ENCODE measurements at regions not wholly inside any gene's neighbourhood (a gene's known extent, or its start where the extent isn't known, plus 50 kb on each side); places are given as distances from the start of the nearest gene placed in this dataset.
A peak's percentile ranks its signal among the peaks of the same experiment; 100 is the strongest.

- no peak for TF ChIP-seq CTCF (IDR thresholded peaks at IDR 0.05; ENCODE audit: low read depth, low read length, missing control alignments)
- no peak for DNase-seq (ENCODE audit: extremely low read depth, low read depth)
- H3K4me3 ChIP-seq (replicated peaks; ENCODE audit: low read depth, low read length): no peak overlapping the region
Measured at GRCh38 chr5:167726642-167727041, 564.8 kb upstream of the WWC1 start.

GRCh38 chr5:167730121-167730520 lies 561.3 kb upstream of the WWC1 start:
- H3K4me3 ChIP-seq (replicated peaks; ENCODE audit: low read depth, low read length): no peak overlapping the region
- peak; percentile 61 for DNase-seq (ENCODE audit: extremely low read depth, low read depth)
- TF ChIP-seq CTCF (IDR thresholded peaks at IDR 0.05; ENCODE audit: low read depth, low read length, missing control alignments): no peak

GRCh38 chr5:167730656-167731055 lies 560.8 kb upstream of the WWC1 start:
- DNase-seq (ENCODE audit: extremely low read depth, low read depth): no peak
- no peak overlapping the region for H3K4me3 ChIP-seq (replicated peaks; ENCODE audit: low read depth, low read length)
- no peak for TF ChIP-seq CTCF (IDR thresholded peaks at IDR 0.05; ENCODE audit: low read depth, low read length, missing control alignments)

GRCh38 chr5:167731951-167732350 lies 559.5 kb upstream of the WWC1 start:
- no peak for TF ChIP-seq CTCF (IDR thresholded peaks at IDR 0.05; ENCODE audit: low read depth, low read length, missing control alignments)
- no peak overlapping the region for H3K4me3 ChIP-seq (replicated peaks; ENCODE audit: low read depth, low read length)
- no peak for DNase-seq (ENCODE audit: extremely low read depth, low read depth)

GRCh38 chr5:167732499-167732898 lies 558.9 kb upstream of the WWC1 start:
- H3K4me3 ChIP-seq (replicated peaks; ENCODE audit: low read depth, low read length): no peak overlapping the region
- TF ChIP-seq CTCF (IDR thresholded peaks at IDR 0.05; ENCODE audit: low read depth, low read length, missing control alignments): no peak
- DNase-seq (ENCODE audit: extremely low read depth, low read depth): no peak

GRCh38 chr5:167736992-167737391 lies 554.5 kb upstream of the WWC1 start:
- no peak for DNase-seq (ENCODE audit: extremely low read depth, low read depth)
- no peak overlapping the region for H3K4me3 ChIP-seq (replicated peaks; ENCODE audit: low read depth, low read length)
- TF ChIP-seq CTCF (IDR thresholded peaks at IDR 0.05; ENCODE audit: low read depth, low read length, missing control alignments): no peak

GRCh38 chr5:167743695-167744464 lies 547.6 kb upstream of the WWC1 start:
- H3K4me3 ChIP-seq (replicated peaks; ENCODE audit: low read depth, low read length): no peak overlapping the region
- TF ChIP-seq CTCF (IDR thresholded peaks at IDR 0.05; ENCODE audit: low read depth, low read length, missing control alignments): no peak
- no peak for DNase-seq (ENCODE audit: extremely low read depth, low read depth)
